MM.1S (cell line): ENCODE measurements at regions not wholly inside any gene's neighbourhood (a gene's known extent, or its start where the extent isn't known, plus 50 kb on each side); places are given as distances from the start of the nearest gene placed in this dataset.

ENCODE experiments used
- EZH2phosphoT487 ChIP-seq: fragments of 300-600 bp; sonication (generic); IDR thresholded peaks from 2 replicates; pipeline ENCODE4 v1.6.1; 2018; ENCODE audit warnings: antibody characterized with exemption, low read length
- TF ChIP-seq, protein P1 (sequence below): fragments of 300-600 bp; sonication (generic); IDR thresholded peaks from 2 replicates; pipeline ENCODE4 v1.5.1; 2016; ENCODE audit warnings: antibody characterized with exemption, low read length, mixed read lengths

DNA sequence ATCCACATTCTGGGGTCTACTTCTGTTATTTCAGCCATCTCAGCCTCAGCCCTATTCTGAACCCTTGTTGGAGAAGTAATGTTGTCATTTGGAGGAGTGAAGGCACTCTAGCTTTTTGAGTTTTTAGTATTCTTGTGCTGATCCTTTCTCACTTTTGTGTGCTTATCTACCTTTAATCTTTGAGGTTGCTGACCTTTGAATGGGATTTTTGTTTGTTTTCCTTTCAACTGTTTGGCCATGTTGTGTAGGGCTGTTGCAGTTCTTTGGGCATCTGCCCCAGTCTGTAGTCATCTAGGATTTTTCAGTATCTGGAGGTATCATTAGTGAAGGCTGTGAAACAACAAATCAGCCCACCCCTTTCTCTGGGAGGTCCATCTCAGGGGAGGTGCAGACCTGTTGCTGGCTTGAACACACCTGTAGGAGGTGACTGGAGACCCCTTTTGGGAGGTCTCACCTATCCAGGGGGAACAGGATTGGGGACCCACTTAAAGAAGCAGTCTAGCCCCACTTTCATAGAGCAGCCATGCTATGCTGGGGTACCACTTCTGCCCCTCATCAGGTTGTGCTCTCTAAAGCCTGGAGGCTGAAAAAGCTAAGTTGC, 1391.4 kb downstream of the UQCRFS1 start:
- TF ChIP-seq, protein P1, sequence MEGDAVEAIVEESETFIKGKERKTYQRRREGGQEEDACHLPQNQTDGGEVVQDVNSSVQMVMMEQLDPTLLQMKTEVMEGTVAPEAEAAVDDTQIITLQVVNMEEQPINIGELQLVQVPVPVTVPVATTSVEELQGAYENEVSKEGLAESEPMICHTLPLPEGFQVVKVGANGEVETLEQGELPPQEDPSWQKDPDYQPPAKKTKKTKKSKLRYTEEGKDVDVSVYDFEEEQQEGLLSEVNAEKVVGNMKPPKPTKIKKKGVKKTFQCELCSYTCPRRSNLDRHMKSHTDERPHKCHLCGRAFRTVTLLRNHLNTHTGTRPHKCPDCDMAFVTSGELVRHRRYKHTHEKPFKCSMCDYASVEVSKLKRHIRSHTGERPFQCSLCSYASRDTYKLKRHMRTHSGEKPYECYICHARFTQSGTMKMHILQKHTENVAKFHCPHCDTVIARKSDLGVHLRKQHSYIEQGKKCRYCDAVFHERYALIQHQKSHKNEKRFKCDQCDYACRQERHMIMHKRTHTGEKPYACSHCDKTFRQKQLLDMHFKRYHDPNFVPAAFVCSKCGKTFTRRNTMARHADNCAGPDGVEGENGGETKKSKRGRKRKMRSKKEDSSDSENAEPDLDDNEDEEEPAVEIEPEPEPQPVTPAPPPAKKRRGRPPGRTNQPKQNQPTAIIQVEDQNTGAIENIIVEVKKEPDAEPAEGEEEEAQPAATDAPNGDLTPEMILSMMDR = no peak
- TF ChIP-seq EZH2phosphoT487 = no peak
